Activated naive CD4-positive, alpha-beta T cell treated with anti-CD3 and anti-CD28 coated beads for 36 hours (primary cell): ENCODE measurements at regions not wholly inside any gene's neighbourhood (a gene's known extent, or its start where the extent isn't known, plus 50 kb on each side); places are given as distances from the start of the nearest gene placed in this dataset.

ENCODE experiments used
- CTCF ChIA-PET: fragments of 350-600 bp; sonication (Branson Sonifier 250); formaldehyde crosslinking; loops from one replicate; lab custom pipeline; 2021; ENCODE audit warnings: antibody characterized with exemption; lab: Charles Lee
- DNase-seq: peaks from one replicate; pipeline ENCODE4 v3.0.0-alpha.2; 2020
- H3K27ac Mint-ChIP-seq: one replicate; pipeline ENCODE4 v1.8.0; 2021; ENCODE audit warnings: mild to moderate bottlenecking, mixed read lengths
- H3K27me3 Mint-ChIP-seq: one replicate; pipeline ENCODE4 v1.8.0; 2021; ENCODE audit warnings: low read depth, mixed read lengths
- H3K36me3 Mint-ChIP-seq: one replicate; pipeline ENCODE4 v1.8.0; 2021; ENCODE audit warnings: low read depth, mixed read lengths
- H3K4me1 Mint-ChIP-seq: one replicate; pipeline ENCODE4 v1.8.0; 2021; ENCODE audit warnings: low read depth, mixed read lengths
- H3K4me3 Mint-ChIP-seq: one replicate; pipeline ENCODE4 v1.8.0; 2021; ENCODE audit warnings: mild to moderate bottlenecking, moderate library complexity, mixed read lengths
- H3K9me3 Mint-ChIP-seq: one replicate; pipeline ENCODE4 v1.8.0; 2021; ENCODE audit warnings: mixed read lengths
- intact Hi-C: fragments of 100-400 bp; cut with micrococcal nuclease; formaldehyde crosslinking; loops from one replicate; pipeline ENCODE4 v1.15.1; 2023

- DNase-seq, result no peak
- Mint-ChIP-seq H3K9me3 (peaks cover 4% of the 10 kb centered on the region), H3K27ac (no peak overlapping the region), H3K4me1 (no peaks in the 10 kb centered on the region), H3K27me3 (peaks cover 1% of the 10 kb centered on the region), H3K4me3 (no peak overlapping the region), H3K36me3 (no peaks in the 10 kb centered on the region)
- CTCF ChIA-PET, result no interaction called here
- intact Hi-C loops, result no loop called here
Observed at GRCh38 chr19:31938675-31939074, 406.7 kb upstream of the ZNF507 start.

- Mint-ChIP-seq H3K9me3 (peaks cover 2% of the 10 kb centered on the region), H3K36me3 (no peaks in the 10 kb centered on the region), H3K27ac (no peak overlapping the region), H3K4me3 (no peak overlapping the region), H3K4me1 (no peaks in the 10 kb centered on the region), H3K27me3 (peaks cover 1% of the 10 kb centered on the region)
- CTCF ChIA-PET, result no interaction called here
- intact Hi-C loops, result no loop called here
- DNase-seq, result no peak
Observed at GRCh38 chr19:31940396-31940795, 405.0 kb upstream of the ZNF507 start.

- H3K9me3 Mint-ChIP-seq, result no peaks in the 10 kb centered on the region
- no peak overlapping the region for H3K4me3 Mint-ChIP-seq
- no peaks in the 10 kb centered on the region for H3K27me3 Mint-ChIP-seq
- intact Hi-C loops, result no loop called here
- H3K27ac Mint-ChIP-seq, result no peak overlapping the region
- DNase-seq, result no peak
- CTCF ChIA-PET, result interaction anchor here (0.7 kb wide), 1 partner anchor 166 kb away, joined by 3 read pairs; no protein-coding TSS in a partner anchor
- H3K4me1 Mint-ChIP-seq, result no peaks in the 10 kb centered on the region
- H3K36me3 Mint-ChIP-seq, result no peaks in the 10 kb centered on the region
Observed at GRCh38 chr19:31943191-31943661, 402.2 kb upstream of the ZNF507 start.

- intact Hi-C loops, result no loop called here
- H3K27ac Mint-ChIP-seq, result no peak overlapping the region
- no peak for DNase-seq
- no peak overlapping the region for H3K4me3 Mint-ChIP-seq
- no peaks in the 10 kb centered on the region for H3K36me3 Mint-ChIP-seq
- no peaks in the 10 kb centered on the region for H3K9me3 Mint-ChIP-seq
- H3K27me3 Mint-ChIP-seq, result no peaks in the 10 kb centered on the region
- no peaks in the 10 kb centered on the region for H3K4me1 Mint-ChIP-seq
- CTCF ChIA-PET, result no interaction called here
Observed at GRCh38 chr19:31943778-31944177, 401.6 kb upstream of the ZNF507 start.

- intact Hi-C loops, result no loop called here
- H3K4me1 Mint-ChIP-seq, result no peaks in the 10 kb centered on the region
- no peak for DNase-seq
- no peaks in the 10 kb centered on the region for H3K27me3 Mint-ChIP-seq
- H3K4me3 Mint-ChIP-seq, result no peak overlapping the region
- no peak overlapping the region for H3K27ac Mint-ChIP-seq
- CTCF ChIA-PET, result no interaction called here
- H3K36me3 Mint-ChIP-seq, result no peaks in the 10 kb centered on the region
- H3K9me3 Mint-ChIP-seq, result no peaks in the 10 kb centered on the region
Observed at GRCh38 chr19:31944326-31944725, 401.1 kb upstream of the ZNF507 start.

- Mint-ChIP-seq H3K27ac (no peak overlapping the region), H3K9me3 (peaks cover 2% of the 10 kb centered on the region), H3K4me3 (no peak overlapping the region), H3K27me3 (no peaks in the 10 kb centered on the region), H3K36me3 (no peaks in the 10 kb centered on the region), H3K4me1 (no peaks in the 10 kb centered on the region)
- DNase-seq, result no peak
- CTCF ChIA-PET, result no interaction called here
- intact Hi-C loops, result no loop called here
Observed at GRCh38 chr19:31946491-31946890, 398.9 kb upstream of the ZNF507 start.

- no peak for DNase-seq
- Mint-ChIP-seq H3K36me3 (no peaks in the 10 kb centered on the region), H3K27me3 (no peaks in the 10 kb centered on the region), H3K27ac (no peak overlapping the region), H3K4me1 (no peaks in the 10 kb centered on the region), H3K4me3 (no peak overlapping the region), H3K9me3 (peaks cover 4% of the 10 kb centered on the region)
- intact Hi-C loops, result no loop called here
- CTCF ChIA-PET, result no interaction called here
Observed at GRCh38 chr19:31947436-31948115, 397.8 kb upstream of the ZNF507 start.

GRCh38 chr19:31952693-31953092 is 392.7 kb upstream of the ZNF507 start:
- Mint-ChIP-seq H3K27me3 (no peaks in the 10 kb centered on the region), H3K4me1 (no peaks in the 10 kb centered on the region), H3K27ac (no peak overlapping the region), H3K36me3 (no peaks in the 10 kb centered on the region), H3K9me3 (peaks cover 4% of the 10 kb centered on the region), H3K4me3 (no peak overlapping the region)
- CTCF ChIA-PET, result no interaction called here
- no peak for DNase-seq
- intact Hi-C loops, result no loop called here

GRCh38 chr19:31955061-31955460 is 390.3 kb upstream of the ZNF507 start:
- Mint-ChIP-seq H3K36me3 (no peaks in the 10 kb centered on the region), H3K27me3 (no peaks in the 10 kb centered on the region), H3K27ac (no peak overlapping the region), H3K4me3 (no peak overlapping the region), H3K4me1 (no peaks in the 10 kb centered on the region), H3K9me3 (peaks cover 4% of the 10 kb centered on the region)
- intact Hi-C loops, result no loop called here
- CTCF ChIA-PET, result no interaction called here
- DNase-seq, result no peak

- H3K27me3 Mint-ChIP-seq, result no peaks in the 10 kb centered on the region
- intact Hi-C loops, result no loop called here
- H3K4me1 Mint-ChIP-seq, result no peaks in the 10 kb centered on the region
- peaks cover 2% of the 10 kb centered on the region for H3K9me3 Mint-ChIP-seq
- DNase-seq, result no peak
- CTCF ChIA-PET, result no interaction called here
- H3K27ac Mint-ChIP-seq, result no peak overlapping the region
- no peaks in the 10 kb centered on the region for H3K36me3 Mint-ChIP-seq
- no peak overlapping the region for H3K4me3 Mint-ChIP-seq
Observed at GRCh38 chr19:31955884-31956283, 389.5 kb upstream of the ZNF507 start.

- Mint-ChIP-seq H3K4me3 (no peak overlapping the region), H3K9me3 (peaks cover 2% of the 10 kb centered on the region), H3K27me3 (no peaks in the 10 kb centered on the region), H3K36me3 (no peaks in the 10 kb centered on the region), H3K4me1 (no peaks in the 10 kb centered on the region), H3K27ac (no peak overlapping the region)
- no peak for DNase-seq
- intact Hi-C loops, result no loop called here
- CTCF ChIA-PET, result no interaction called here
Observed at GRCh38 chr19:31956771-31957392, 388.5 kb upstream of the ZNF507 start.

GRCh38 chr19:31957711-31958110 is 387.7 kb upstream of the ZNF507 start:
- CTCF ChIA-PET, result no interaction called here
- intact Hi-C loops, result no loop called here
- Mint-ChIP-seq H3K4me3 (no peak overlapping the region), H3K4me1 (no peaks in the 10 kb centered on the region), H3K27me3 (no peaks in the 10 kb centered on the region), H3K36me3 (no peaks in the 10 kb centered on the region), H3K9me3 (no peaks in the 10 kb centered on the region), H3K27ac (no peak overlapping the region)
- DNase-seq, result no peak

- Mint-ChIP-seq H3K9me3 (no peaks in the 10 kb centered on the region), H3K4me1 (no peaks in the 10 kb centered on the region), H3K27me3 (no peaks in the 10 kb centered on the region), H3K4me3 (no peak overlapping the region), H3K36me3 (no peaks in the 10 kb centered on the region), H3K27ac (no peak overlapping the region)
- DNase-seq, result no peak
- intact Hi-C loops, result no loop called here
- CTCF ChIA-PET, result no interaction called here
Observed at GRCh38 chr19:31959527-31960018, 385.8 kb upstream of the ZNF507 start.
